GM23338 (cell line): ENCODE measurements at regions not wholly inside any gene's neighbourhood (a gene's known extent, or its start where the extent isn't known, plus 50 kb on each side); places are given as distances from the start of the nearest gene placed in this dataset.
A peak's percentile ranks its signal among the peaks of the same experiment; 100 is the strongest.

Experiments
- ATAC-seq: fragments of 200-7000 bp; cut with Tn5 transposase; 3 replicates; pipeline ENCODE4 v1.9.1; 2020
- DNase-seq: peaks from one replicate; pipeline ENCODE4 v3.0.0-alpha.2; 2015; ENCODE audit warnings: low spot score
- H2AFZ ChIP-seq: fragments of 200-600 bp; sonication (generic); 2 replicates; pipeline ENCODE4 v1.8.0; 2016; ENCODE audit warnings: antibody characterized with exemption, mild to moderate bottlenecking, moderate library complexity
- H3F3A ChIP-seq: fragments of 200-600 bp; sonication (generic); replicated peaks from 2 replicates; pipeline ENCODE4 v1.8.0; 2017; ENCODE audit warnings: antibody characterized with exemption, mixed run types, low read depth
- H3K27ac ChIP-seq: fragments of 200-600 bp; sonication (generic); 2 replicates; pipeline ENCODE4 v1.6.1; 2016; ENCODE audit warnings: low read depth
- H3K27me3 ChIP-seq: fragments of 200-600 bp; sonication (generic); 2 replicates; pipeline ENCODE4 v1.8.0; 2016; ENCODE audit warnings: mild to moderate bottlenecking, mixed run types, moderate library complexity; ENCODE audit not compliant: insufficient read depth
- H3K36me3 ChIP-seq: fragments of 200-600 bp; sonication (generic); 2 replicates; pipeline ENCODE4 v1.8.0; 2016; ENCODE audit warnings: mild to moderate bottlenecking; ENCODE audit not compliant: insufficient read depth
- H3K4me1 ChIP-seq: fragments of 200-600 bp; sonication (generic); 2 replicates; pipeline ENCODE4 v1.8.0; 2016; ENCODE audit warnings: mild to moderate bottlenecking, moderate library complexity; ENCODE audit not compliant: insufficient read depth
- H3K4me2 ChIP-seq: fragments of 200-600 bp; sonication (generic); 2 replicates; pipeline ENCODE4 v1.7.1; 2017; ENCODE audit warnings: mixed run types
- H3K4me3 ChIP-seq: fragments of 200-600 bp; sonication (generic); 2 replicates; pipeline ENCODE4 v1.6.1; 2016; ENCODE audit warnings: mixed run types
- H3K79me2 ChIP-seq: fragments of 200-600 bp; sonication (generic); replicated peaks from 2 replicates; pipeline ENCODE4 v1.8.0; 2017; ENCODE audit warnings: mild to moderate bottlenecking; ENCODE audit not compliant: insufficient read depth
- H3K9me2 ChIP-seq: fragments of 200-600 bp; sonication (generic); 2 replicates; pipeline ENCODE4 v1.8.0; 2017; ENCODE audit not compliant: insufficient read depth
- H4K20me1 ChIP-seq: fragments of 200-600 bp; sonication (generic); replicated peaks from 2 replicates; pipeline ENCODE4 v1.8.0; 2017; ENCODE audit warnings: mild to moderate bottlenecking; ENCODE audit not compliant: insufficient read depth
- H3K27ac Mint-ChIP-seq: 2 replicates; pipeline ENCODE4 v1.8.0; 2020; ENCODE audit warnings: inconsistent platforms, mild to moderate bottlenecking, moderate library complexity, mixed read lengths
- H3K27me3 Mint-ChIP-seq: 3 replicates; pipeline ENCODE4 v1.8.0; 2022; ENCODE audit warnings: low read depth, mild to moderate bottlenecking, moderate library complexity, mixed read lengths, inconsistent platforms; ENCODE audit not compliant: insufficient read depth, poor library complexity
- H3K36me3 Mint-ChIP-seq: 3 replicates; pipeline ENCODE4 v1.8.0; 2021; ENCODE audit warnings: low read depth, mild to moderate bottlenecking, inconsistent platforms, moderate library complexity, mixed read lengths
- H3K4me1 Mint-ChIP-seq: 3 replicates; pipeline ENCODE4 v1.8.0; 2020; ENCODE audit warnings: mild to moderate bottlenecking, inconsistent platforms, mixed read lengths
- H3K4me3 Mint-ChIP-seq: 3 replicates; pipeline ENCODE4 v1.8.0; 2021; ENCODE audit warnings: moderate library complexity, mild to moderate bottlenecking, inconsistent platforms, mixed read lengths
- H3K9me3 Mint-ChIP-seq: 3 replicates; pipeline ENCODE4 v1.8.0; 2020; ENCODE audit warnings: moderate library complexity, mild to moderate bottlenecking, inconsistent platforms, mixed read lengths
- CTCF ChIP-seq, 2 experiments: fragments of 200-600 bp in 1 of 2; sonication (generic) in 1 of 2; conservative IDR thresholded peaks; 2 replicates each; pipeline versions ENCODE4 v1.5.1 to v1.6.1; 2016 to 2017; ENCODE audit warnings: antibody characterized with exemption in 2 of 2, low read depth in 2 of 2, mild to moderate bottlenecking in 2 of 2, moderate library complexity in 1 of 2
- EZH2phosphoT487 ChIP-seq: fragments of 200-600 bp; sonication (generic); IDR thresholded peaks from one replicate; pipeline ENCODE4 v1.8.1; 2018; ENCODE audit warnings: antibody characterized with exemption; ENCODE audit not compliant: unreplicated experiment
- NANOG ChIP-seq: IDR thresholded peaks from 2 replicates; pipeline ENCODE4 v1.6.1; 2016; ENCODE audit warnings: antibody characterized with exemption, borderline replicate concordance
- ZNF462 ChIP-seq: fragments of 250-450 bp; sonication (Bioruptor Pico); IDR thresholded peaks from 2 replicates; pipeline ENCODE4 v1.5.0; 2020; ENCODE audit warnings: mild to moderate bottlenecking, moderate library complexity

- DNase-seq (peak; percentile 29), ATAC-seq (peak; percentile 74)
- H4K20me1 ChIP-seq: no peaks in the 10 kb centered on the region
- no peak overlapping the region for H3K4me3 ChIP-seq
- H3K36me3 ChIP-seq: no peaks in the 10 kb centered on the region
- no peak overlapping the region for H3K27ac ChIP-seq
- H3K36me3 Mint-ChIP-seq: no peaks in the 10 kb centered on the region
- no peaks in the 10 kb centered on the region for H3K27me3 ChIP-seq
- H3F3A ChIP-seq: no peaks in the 10 kb centered on the region
- H3K4me1 Mint-ChIP-seq: peaks cover 12% of the 10 kb centered on the region; the same call in 2 of the 3 replicates
- 0 out of 2 replicates have a peak, but pooled peaks cover 3% of the 10 kb centered on the region for H3K4me1 ChIP-seq
- H3K27ac Mint-ChIP-seq: no peak overlapping the region
- TF ChIP-seq ZNF462 (CRISPR knock-in tag) (0 out of 2 replicates have a peak, but pooled peaks have one; percentile 12), NANOG (no peak), CTCF (conservative IDR thresholded peaks at IDR 0.05; ENCODE audit: low read depth in 2 of 2) (peak; percentile 14 to 55; a peak in 2 of 4 replicates), EZH2phosphoT487 (no peak)
- no peaks in the 10 kb centered on the region for H3K9me2 ChIP-seq
- peak overlapping the region; percentile 87 for H2AFZ ChIP-seq
- no peak overlapping the region for H3K4me3 Mint-ChIP-seq
- H3K79me2 ChIP-seq: no peaks in the 10 kb centered on the region
- no peak overlapping the region for H3K4me2 ChIP-seq
- no peaks in the 10 kb centered on the region for H3K9me3 Mint-ChIP-seq
- H3K27me3 Mint-ChIP-seq: no peaks in the 10 kb centered on the region
Measured at GRCh38 chr4:184287697-184288255, 70.1 kb upstream of the ENPP6 start.
